ENCODE measurements at regions not wholly inside any gene's neighbourhood (a gene's known extent, or its start where the extent isn't known, plus 50 kb on each side); places are given as distances from the start of the nearest gene placed in this dataset.

- no peak for DNase-seq (ENCODE audit: low read depth, low spot score)
These were observed 519.1 kb downstream of the IQCM start for GRCh38 chr4:149296503-149296902.

GRCh38 chr4:149296084-149296483 is 519.6 kb downstream of the IQCM start:
- DNase-seq (ENCODE audit: low read depth, low spot score): no peak

- DNase-seq (ENCODE audit: low read depth, low spot score): no peak
These were observed 521.0 kb downstream of the IQCM start for GRCh38 chr4:149294601-149295000.

GRCh38 chr4:149293046-149293649 is 522.5 kb downstream of the IQCM start:
- DNase-seq (ENCODE audit: low read depth, low spot score): no peak

GRCh38 chr4:149292425-149293007 is 523.1 kb downstream of the IQCM start:
- no peak for DNase-seq (ENCODE audit: low read depth, low spot score)

GRCh38 chr4:149291463-149291862 is 524.2 kb downstream of the IQCM start:
- DNase-seq (ENCODE audit: low read depth, low spot score): peak; percentile 10

GRCh38 chr4:149280806-149281205 is 534.8 kb downstream of the IQCM start:
- no peak for DNase-seq (ENCODE audit: low read depth, low spot score)

GRCh38 chr4:149279776-149280175 is 535.9 kb downstream of the IQCM start:
- no peak for DNase-seq (ENCODE audit: low read depth, low spot score)

- DNase-seq (ENCODE audit: low read depth, low spot score): no peak
These were observed 536.3 kb downstream of the IQCM start for GRCh38 chr4:149279331-149279730.

- DNase-seq (ENCODE audit: low read depth, low spot score): no peak
These were observed 537.9 kb downstream of the IQCM start for GRCh38 chr4:149277705-149278104.

GRCh38 chr4:149269835-149270234 is 545.8 kb downstream of the IQCM start:
- no peak for DNase-seq (ENCODE audit: low read depth, low spot score)

- no peak for DNase-seq (ENCODE audit: low read depth, low spot score)
These were observed 549.3 kb downstream of the IQCM start for GRCh38 chr4:149266301-149266700.

GRCh38 chr4:149265645-149266044 is 550.0 kb downstream of the IQCM start:
- no peak for DNase-seq (ENCODE audit: low read depth, low spot score)

- peak; percentile 15 for DNase-seq (ENCODE audit: low read depth, low spot score)
These were observed 551.4 kb downstream of the IQCM start for GRCh38 chr4:149264093-149264733.

- DNase-seq (ENCODE audit: low read depth, low spot score): no peak
These were observed 567.4 kb downstream of the IQCM start for GRCh38 chr4:149248191-149248764.

- no peak for DNase-seq (ENCODE audit: low read depth, low spot score)
These were observed 568.5 kb downstream of the IQCM start for GRCh38 chr4:149247164-149247563.

GRCh38 chr4:149245333-149245732 is 570.3 kb downstream of the IQCM start:
- DNase-seq (ENCODE audit: low read depth, low spot score): no peak

- DNase-seq (ENCODE audit: low read depth, low spot score): no peak
These were observed 577.5 kb downstream of the IQCM start for GRCh38 chr4:149238097-149238496.

- DNase-seq (ENCODE audit: low read depth, low spot score): no peak
These were observed 580.8 kb downstream of the IQCM start for GRCh38 chr4:149234798-149235197.

GRCh38 chr4:149223659-149224058 is 592.0 kb downstream of the IQCM start:
- DNase-seq (ENCODE audit: low read depth, low spot score): no peak

- DNase-seq (ENCODE audit: low read depth, low spot score): no peak
These were observed 597.0 kb downstream of the IQCM start for GRCh38 chr4:149218672-149219071.

GRCh38 chr4:149214301-149214700 is 601.3 kb downstream of the IQCM start:
- no peak for DNase-seq (ENCODE audit: low read depth, low spot score)

GRCh38 chr4:149211876-149212275 is 603.8 kb downstream of the IQCM start:
- DNase-seq (ENCODE audit: low read depth, low spot score): no peak

Measured in smooth muscle cell of the brain vasculature (primary cell).